WTC11 (cell line): ENCODE measurements at regions not wholly inside any gene's neighbourhood (a gene's known extent, or its start where the extent isn't known, plus 50 kb on each side); places are given as distances from the start of the nearest gene placed in this dataset.

ENCODE experiments used
- ATAC-seq: fragments of 200-7000 bp; cut with Tn5 transposase; 2 replicates; pipeline ENCODE4 v1.10.0; 2021; ENCODE audit warnings: mild to moderate bottlenecking, moderate library complexity
- CTCF ChIA-PET: fragments of 300-600 bp; sonication (Branson Sonifier 250); formaldehyde crosslinking; loops from one replicate; lab custom pipeline; 2021; ENCODE audit warnings: antibody characterized with exemption; lab: Charles Lee
- POLR2A ChIA-PET: fragments of 350-600 bp; sonication (Branson Sonifier 250); formaldehyde crosslinking; loops from one replicate; lab custom pipeline; 2021; ENCODE audit warnings: antibody characterized with exemption; lab: Charles Lee
- DNase-seq: peaks from one replicate; pipeline ENCODE4 v3.0.0; 2021; ENCODE audit warnings: low spot score
- H3K27ac Mint-ChIP-seq: 2 replicates; pipeline ENCODE4 v1.8.0; 2021; ENCODE audit warnings: mixed read lengths
- H3K27me3 Mint-ChIP-seq: 2 replicates; pipeline ENCODE4 v1.8.0; 2021; ENCODE audit warnings: low read depth, mild to moderate bottlenecking, moderate library complexity, mixed read lengths
- H3K36me3 Mint-ChIP-seq: 2 replicates; pipeline ENCODE4 v1.8.0; 2021; ENCODE audit warnings: mixed read lengths
- H3K4me1 Mint-ChIP-seq: 2 replicates; pipeline ENCODE4 v1.8.0; 2022; ENCODE audit warnings: mixed read lengths
- H3K4me3 Mint-ChIP-seq: 2 replicates; pipeline ENCODE4 v1.8.0; 2021; ENCODE audit warnings: mild to moderate bottlenecking, moderate library complexity, mixed read lengths
- H3K9me3 Mint-ChIP-seq: 2 replicates; pipeline ENCODE4 v1.8.0; 2021; ENCODE audit warnings: mixed read lengths
- ATF2 ChIP-seq: sonication (generic); formaldehyde crosslinking; IDR thresholded peaks from 2 replicates; pipeline ENCODE4 v1.8.1; 2022; ENCODE audit warnings: low read depth, missing genetic modification reagents, borderline replicate concordance
- ATF3 ChIP-seq: sonication (generic); formaldehyde crosslinking; conservative IDR thresholded peaks from 2 replicates; pipeline ENCODE4 v1.8.1; 2022; ENCODE audit warnings: mild to moderate bottlenecking, missing genetic modification reagents
- CDX4 ChIP-seq: fragments of 250-450 bp; sonication (Bioruptor Pico); IDR thresholded peaks from 2 replicates; pipeline ENCODE4 v1.9.0; 2021; ENCODE audit warnings: moderate library complexity, mild to moderate bottlenecking, inconsistent platforms, borderline replicate concordance
- CREB1 ChIP-seq: sonication (generic); formaldehyde crosslinking; IDR thresholded peaks from 2 replicates; pipeline ENCODE4 v1.8.0; 2023; ENCODE audit warnings: mild to moderate bottlenecking, missing genetic modification reagents
- ETV6 ChIP-seq: sonication (generic); formaldehyde crosslinking; IDR thresholded peaks from 2 replicates; pipeline ENCODE4 v1.8.1; 2022; ENCODE audit warnings: mild to moderate bottlenecking, missing genetic modification reagents
- IRF1 ChIP-seq: sonication (generic); formaldehyde crosslinking; IDR thresholded peaks from 2 replicates; pipeline ENCODE4 v1.8.0; 2023; ENCODE audit warnings: missing genetic modification reagents
- KAT7 ChIP-seq: sonication (generic); formaldehyde crosslinking; IDR thresholded peaks from 2 replicates; pipeline ENCODE4 v1.8.1; 2023; ENCODE audit warnings: missing genetic modification reagents, mild to moderate bottlenecking, borderline replicate concordance
- MYBL2 ChIP-seq: sonication (generic); formaldehyde crosslinking; IDR thresholded peaks from 2 replicates; pipeline ENCODE4 v1.8.1; 2023; ENCODE audit warnings: mild to moderate bottlenecking, moderate library complexity, missing genetic modification reagents
- NFE2L1 ChIP-seq: sonication (generic); formaldehyde crosslinking; IDR thresholded peaks from 2 replicates; pipeline ENCODE4 v1.8.1; 2023; ENCODE audit warnings: missing genetic modification reagents
- NFYB ChIP-seq: sonication (generic); formaldehyde crosslinking; conservative IDR thresholded peaks from 2 replicates; pipeline ENCODE4 v1.8.0; 2022; ENCODE audit warnings: low read depth, missing genetic modification reagents
- NR3C1 ChIP-seq: sonication (generic); formaldehyde crosslinking; conservative IDR thresholded peaks from 2 replicates; pipeline ENCODE4 v1.8.1; 2023; ENCODE audit warnings: low read depth, mild to moderate bottlenecking, missing genetic modification reagents
- SMAD3 ChIP-seq: sonication (generic); formaldehyde crosslinking; IDR thresholded peaks from 2 replicates; pipeline ENCODE4 v1.8.0; 2022; ENCODE audit warnings: missing genetic modification reagents, mild to moderate bottlenecking, borderline replicate concordance
- SMAD4 ChIP-seq: sonication (generic); formaldehyde crosslinking; IDR thresholded peaks from 2 replicates; pipeline ENCODE4 v1.8.0; 2022; ENCODE audit warnings: mild to moderate bottlenecking, missing genetic modification reagents
- TP53 ChIP-seq: sonication (generic); formaldehyde crosslinking; IDR thresholded peaks from 2 replicates; pipeline ENCODE4 v1.8.1; 2023; ENCODE audit warnings: mild to moderate bottlenecking, missing genetic modification reagents
- ZNF121 ChIP-seq: sonication (generic); formaldehyde crosslinking; IDR thresholded peaks from 2 replicates; pipeline ENCODE4 v1.8.0; 2023; ENCODE audit warnings: missing genetic modification reagents
- ZNF219 ChIP-seq: sonication (generic); formaldehyde crosslinking; IDR thresholded peaks from 2 replicates; pipeline ENCODE4 v1.8.0; 2023; ENCODE audit warnings: missing genetic modification reagents, mild to moderate bottlenecking, borderline replicate concordance
- ZNF281 ChIP-seq: sonication (generic); formaldehyde crosslinking; IDR thresholded peaks from 2 replicates; pipeline ENCODE4 v1.8.0; 2023; ENCODE audit warnings: mild to moderate bottlenecking, missing genetic modification reagents
- ZNF671 ChIP-seq: fragments of 250-450 bp; sonication (Bioruptor Pico); IDR thresholded peaks from 2 replicates; pipeline ENCODE4 v1.8.0; 2021; ENCODE audit warnings: mild to moderate bottlenecking

GRCh38 chr14:105878554-105878953, 352.2 kb downstream of the TMEM121 start:
- TF ChIP-seq ETV6 (CRISPR knock-in tag) (no peak), CREB1 (CRISPR knock-in tag) (no peak), ZNF281 (CRISPR knock-in tag) (no peak), MYBL2 (CRISPR knock-in tag) (no peak), SMAD4 (CRISPR knock-in tag) (no peak)
- Mint-ChIP-seq H3K36me3 (peaks cover 54% of the 10 kb centered on the region), H3K27me3 (peaks cover 18% of the 10 kb centered on the region), H3K4me1 (no peaks in the 10 kb centered on the region), H3K27ac (no peak overlapping the region), H3K4me3 (no peak overlapping the region), H3K9me3 (peaks cover 51% of the 10 kb centered on the region)
- CTCF ChIA-PET, result no interaction called here
- POLR2A ChIA-PET, result no interaction called here
- DNase-seq, result no peak
- no peak for ATAC-seq

- POLR2A ChIA-PET, result no interaction called here
- H3K9me3 Mint-ChIP-seq, result peaks cover 42% of the 10 kb centered on the region
- ATAC-seq, result no peak
These were observed 353.1 kb downstream of the TMEM121 start for GRCh38 chr14:105879503-105879866.

GRCh38 chr14:105879867-105880561, 353.6 kb downstream of the TMEM121 start:
- ATAC-seq, result no peak
- peaks cover 38% of the 10 kb centered on the region for H3K9me3 Mint-ChIP-seq
- H3K36me3 Mint-ChIP-seq, result peaks cover 41% of the 10 kb centered on the region
- TF ChIP-seq NFYB (CRISPR knock-in tag) (no peak), ATF2 (CRISPR knock-in tag) (no peak)
- ChIA-PET CTCF (no interaction called here), POLR2A (no interaction called here)
- no peaks in the 10 kb centered on the region for H3K4me1 Mint-ChIP-seq
- H3K4me3 Mint-ChIP-seq, result no peak overlapping the region
- no peak overlapping the region for H3K27ac Mint-ChIP-seq
- H3K27me3 Mint-ChIP-seq, result peaks cover 12% of the 10 kb centered on the region
- DNase-seq, result peak; percentile 1

More at GRCh38 chr14:105879503-105879866, 353.1 kb downstream of the TMEM121 start:
- Mint-ChIP-seq H3K27me3 (peaks cover 12% of the 10 kb centered on the region), H3K4me3 (no peak overlapping the region), H3K27ac (no peak overlapping the region), H3K36me3 (peaks cover 44% of the 10 kb centered on the region), H3K4me1 (no peaks in the 10 kb centered on the region)
- TF ChIP-seq TP53 (CRISPR knock-in tag), result no peak
- TF ChIP-seq NR3C1, result no peak
- no peak for TF ChIP-seq ZNF219 (CRISPR knock-in tag)
- no peak for TF ChIP-seq SMAD3
- TF ChIP-seq KAT7 (CRISPR knock-in tag), result no peak
- CTCF ChIA-PET, result no interaction called here
- DNase-seq, result peak; percentile 1

GRCh38 chr14:105880616-105881015, 354.2 kb downstream of the TMEM121 start:
- Mint-ChIP-seq H3K27me3 (peaks cover 10% of the 10 kb centered on the region), H3K36me3 (peaks cover 38% of the 10 kb centered on the region), H3K9me3 (peaks cover 36% of the 10 kb centered on the region), H3K27ac (no peak overlapping the region), H3K4me3 (no peak overlapping the region)
- ATAC-seq, result no peak
- DNase-seq, result peak; percentile 1
- POLR2A ChIA-PET, result no interaction called here
- TF ChIP-seq NFE2L1 (no peak), ZNF121 (CRISPR knock-in tag) (no peak), CDX4 (CRISPR knock-in tag) (no peak), ATF3 (CRISPR knock-in tag) (no peak), ZNF671 (CRISPR knock-in tag) (no peak), IRF1 (CRISPR knock-in tag) (no peak)
- TF ChIP-seq, all 79 proteins: peak for 0
- CTCF ChIA-PET, result no interaction called here
- H3K4me1 Mint-ChIP-seq, result no peaks in the 10 kb centered on the region
